GM19238 (cell line): ENCODE measurements at regions not wholly inside any gene's neighbourhood (a gene's known extent, or its start where the extent isn't known, plus 50 kb on each side); places are given as distances from the start of the nearest gene placed in this dataset.

Source experiments
- DNase-seq: peaks from one replicate; pipeline ENCODE4 v3.0.0; 2011; ENCODE audit warnings: low spot score; ENCODE audit not compliant: insufficient read length

- DNase-seq, result no peak
Observed at GRCh38 chr22:27463121-27463660, 338.4 kb downstream of the MN1 start.

- DNase-seq, result no peak
Observed at GRCh38 chr22:27466229-27466628, 335.3 kb downstream of the MN1 start.

GRCh38 chr22:27466778-27467438, 334.6 kb downstream of the MN1 start:
- DNase-seq, result no peak

GRCh38 chr22:27467711-27468110, 333.8 kb downstream of the MN1 start:
- no peak for DNase-seq

GRCh38 chr22:27468712-27469111, 332.8 kb downstream of the MN1 start:
- DNase-seq, result no peak

- no peak for DNase-seq
Observed at GRCh38 chr22:27470169-27470772, 331.3 kb downstream of the MN1 start.

- DNase-seq, result no peak
Observed at GRCh38 chr22:27472975-27473374, 328.6 kb downstream of the MN1 start.

GRCh38 chr22:27473533-27473932, 328.0 kb downstream of the MN1 start:
- DNase-seq, result no peak

- no peak for DNase-seq
Observed at GRCh38 chr22:27474112-27474571, 327.4 kb downstream of the MN1 start.

GRCh38 chr22:27474711-27475547, 326.6 kb downstream of the MN1 start:
- no peak for DNase-seq

- DNase-seq, result no peak
Observed at GRCh38 chr22:27475548-27475897, 326.0 kb downstream of the MN1 start.

- no peak for DNase-seq
Observed at GRCh38 chr22:27476318-27476717, 325.2 kb downstream of the MN1 start.

GRCh38 chr22:27476729-27477128, 324.8 kb downstream of the MN1 start:
- no peak for DNase-seq

GRCh38 chr22:27477171-27477570, 324.4 kb downstream of the MN1 start:
- no peak for DNase-seq

- DNase-seq, result no peak
Observed at GRCh38 chr22:27480487-27480886, 321.1 kb downstream of the MN1 start.

GRCh38 chr22:27482402-27482801, 319.2 kb downstream of the MN1 start:
- DNase-seq, result no peak

- no peak for DNase-seq
Observed at GRCh38 chr22:27483095-27483785, 318.3 kb downstream of the MN1 start.

GRCh38 chr22:27485842-27486241, 315.7 kb downstream of the MN1 start:
- DNase-seq, result no peak

GRCh38 chr22:27487600-27488452, 313.7 kb downstream of the MN1 start:
- DNase-seq, result no peak

GRCh38 chr22:27488456-27489177, 312.9 kb downstream of the MN1 start:
- DNase-seq, result no peak
